HG02759 (cell line): ENCODE measurements at regions not wholly inside any gene's neighbourhood (a gene's known extent, or its start where the extent isn't known, plus 50 kb on each side); places are given as distances from the start of the nearest gene placed in this dataset.
"Not testable (repeated sequence)": the region's sequence is repeated elsewhere in the genome, so short reads cannot be mapped to it uniquely, and the experiment has no call there.

Source experiments
- ATAC-seq: cut with Tn5 transposase; IDR thresholded peaks from one replicate; pipeline ENCODE4 v1.9.1; 2021; ENCODE audit warnings: mild to moderate bottlenecking, moderate library complexity; ENCODE audit not compliant: unreplicated experiment

DNA sequence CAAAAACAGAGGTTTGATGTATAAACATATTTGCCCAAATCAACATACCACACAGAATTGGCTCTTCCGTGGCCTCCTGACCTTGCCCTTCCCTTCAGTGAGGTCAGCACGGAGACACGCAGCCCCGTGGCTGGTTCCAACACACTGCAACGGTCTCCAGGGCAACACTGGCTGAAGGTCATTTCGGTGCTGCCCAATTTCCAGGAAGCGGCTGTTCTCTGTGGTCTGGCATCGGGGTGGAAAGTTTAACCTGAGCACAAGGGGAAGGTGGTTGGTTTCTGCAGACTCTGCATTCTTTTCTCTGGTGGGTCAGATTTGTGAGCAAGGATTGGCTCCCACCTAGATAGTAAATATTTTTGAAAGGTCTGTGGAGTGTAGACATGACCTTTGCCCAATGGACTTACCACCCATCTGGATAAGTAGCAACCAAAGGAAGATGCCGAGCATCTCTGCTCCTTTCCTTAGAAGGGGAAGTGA, 177.6 kb upstream of the PHACTR1 start:
- no peak for ATAC-seq

DNA sequence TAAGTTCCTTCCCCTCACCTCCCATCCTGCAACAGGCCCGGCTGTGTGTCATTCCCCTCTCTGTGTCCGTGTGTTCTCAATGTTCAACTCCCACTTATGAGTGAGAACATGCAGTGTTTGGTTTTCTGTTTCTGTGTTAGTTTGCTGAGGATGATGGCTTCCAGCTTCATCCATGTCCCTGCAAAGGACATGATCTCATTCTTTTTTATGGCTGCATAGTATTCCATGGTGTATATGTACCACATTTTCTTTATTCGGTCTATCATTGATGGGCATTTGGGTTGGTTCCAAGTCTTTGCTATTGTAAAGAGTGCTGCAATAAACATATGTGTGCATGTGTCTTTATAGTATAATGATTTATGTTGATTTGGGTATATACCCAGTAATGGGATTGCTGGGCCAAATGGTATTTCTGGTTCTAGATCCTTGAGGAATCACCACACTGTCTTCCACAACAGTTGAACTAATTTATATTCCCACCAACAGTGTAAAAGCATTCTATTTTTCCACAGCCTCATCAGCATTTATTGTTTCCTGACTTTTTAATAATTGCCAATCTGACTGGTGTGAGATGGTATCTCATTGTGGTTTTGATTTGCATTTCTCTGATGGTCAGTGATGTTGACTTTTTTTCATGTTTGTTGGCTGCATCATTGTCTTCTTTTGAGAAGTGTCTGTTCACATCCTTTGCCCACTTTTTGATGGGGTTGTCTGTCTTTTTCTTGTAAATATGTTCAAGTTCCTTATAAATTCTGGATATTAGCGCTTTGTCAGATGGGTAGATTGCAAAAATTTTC, 174.1 kb upstream of the PHACTR1 start:
- not testable (repeated sequence) for ATAC-seq

DNA sequence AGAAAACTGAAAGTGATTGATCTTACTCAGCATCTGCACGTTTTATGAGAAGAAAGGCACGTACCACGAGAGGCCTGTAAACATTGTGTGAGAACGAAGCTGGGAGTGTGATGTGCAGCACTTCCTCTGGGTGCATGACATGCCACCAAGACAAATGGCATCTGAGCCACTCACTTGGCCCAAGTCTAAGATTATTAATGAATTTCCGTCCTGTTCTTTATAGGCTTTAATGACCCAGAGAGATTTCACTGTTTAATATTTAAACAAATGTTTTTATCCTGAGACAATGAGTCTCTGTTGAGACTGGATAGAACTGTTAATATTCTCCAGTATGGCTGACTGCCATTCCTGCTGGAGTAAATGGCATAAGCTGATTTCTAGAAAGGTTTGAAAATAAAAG, 172.6 kb upstream of the PHACTR1 start:
- ATAC-seq: no peak

DNA sequence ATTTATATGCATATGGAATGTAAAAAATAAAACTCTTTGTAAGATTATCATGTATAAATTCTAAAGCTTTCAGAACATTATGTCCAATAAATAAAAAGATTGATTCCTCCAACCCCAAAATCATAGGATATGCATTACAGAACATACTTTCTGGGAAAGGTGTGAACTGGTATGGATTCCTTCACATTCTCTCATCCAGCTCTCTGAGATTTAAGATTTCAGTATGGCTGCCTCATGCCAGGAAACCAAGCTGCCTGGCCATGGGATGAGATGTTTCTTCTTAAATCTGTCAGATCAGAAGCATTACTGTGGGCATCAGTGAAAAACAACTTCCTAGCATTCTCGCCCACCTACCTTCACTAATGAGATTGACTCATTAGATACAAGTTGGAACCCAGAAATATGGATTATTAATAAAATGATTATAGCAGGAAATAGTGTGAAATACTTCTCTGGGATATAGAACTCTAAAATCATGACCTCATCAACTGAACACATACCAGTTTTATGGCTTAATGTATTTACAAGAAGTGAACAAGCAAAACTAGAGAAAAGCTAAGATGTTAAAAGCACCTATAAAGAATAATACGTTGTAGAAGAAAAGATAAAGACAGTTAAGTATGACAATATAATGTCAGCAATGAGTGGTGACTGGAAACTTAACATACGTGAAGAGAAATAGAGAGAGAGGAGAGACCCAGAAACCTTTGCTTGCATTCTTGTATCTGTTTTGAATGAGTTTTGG, 171.6 kb upstream of the PHACTR1 start:
- ATAC-seq: no peak

DNA sequence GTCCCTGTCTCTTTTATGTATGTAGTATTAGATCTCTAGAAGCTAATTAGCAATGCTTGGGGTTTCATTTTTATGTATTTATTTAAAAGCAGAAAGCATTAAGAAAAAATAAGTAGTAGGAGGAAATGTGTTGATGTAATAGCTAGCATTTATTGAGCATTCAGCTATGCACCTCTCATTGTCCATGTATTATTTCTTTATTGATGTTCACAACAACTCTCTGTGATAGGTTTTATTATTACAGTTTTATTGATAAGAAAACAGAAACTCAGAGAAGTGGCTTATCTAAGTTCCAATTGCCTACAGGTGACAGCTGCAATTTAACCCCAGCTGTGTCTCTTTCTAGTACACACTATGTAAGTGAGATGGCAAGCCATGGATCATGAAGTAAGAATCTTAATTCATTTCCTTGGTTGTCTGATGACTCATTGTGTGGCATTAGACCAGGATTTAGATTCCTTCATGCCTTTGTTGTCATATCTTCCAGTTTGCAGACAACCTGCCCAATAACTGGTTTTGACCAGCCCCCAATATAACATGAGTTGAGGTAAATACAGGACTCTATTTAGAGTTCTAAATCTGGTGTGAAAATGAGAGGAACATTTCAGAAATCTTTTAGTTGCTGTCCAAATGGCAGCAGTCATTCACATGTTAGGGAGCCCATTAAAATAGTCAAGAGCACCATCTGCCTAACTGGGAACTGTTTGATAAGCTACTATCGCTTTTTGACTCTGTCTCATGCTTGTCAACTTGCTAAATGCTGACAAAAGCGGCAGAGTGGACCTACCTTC, 170.8 kb upstream of the PHACTR1 start:
- ATAC-seq: no peak

DNA sequence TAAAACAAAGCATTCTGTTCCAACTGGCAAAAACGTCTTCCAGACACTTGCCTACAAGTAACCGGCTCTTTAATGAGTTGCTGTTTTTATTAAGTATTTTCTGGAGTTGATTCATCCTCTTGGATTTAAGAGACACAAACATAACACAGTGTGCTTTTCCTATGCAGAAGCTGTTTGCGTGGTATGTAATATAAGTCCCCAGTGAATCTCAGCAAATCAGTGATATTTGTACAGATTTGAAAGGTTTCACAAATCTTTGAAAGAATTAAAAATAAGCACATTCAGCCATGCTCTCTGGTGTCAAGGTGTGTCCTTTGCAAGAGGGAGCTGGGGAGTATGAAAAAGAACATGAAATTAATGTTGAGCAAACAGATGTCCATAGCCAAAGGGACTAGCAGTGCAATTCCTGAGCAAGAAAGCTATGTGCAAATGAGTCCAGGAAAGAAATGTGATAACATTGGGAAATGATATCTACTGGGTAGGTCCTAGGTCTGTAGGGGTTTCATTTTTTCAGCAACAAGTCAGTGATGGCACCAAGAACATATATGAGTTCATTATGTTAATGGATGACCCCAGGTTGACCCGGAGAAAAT, 170.1 kb upstream of the PHACTR1 start:
- ATAC-seq: no peak

DNA sequence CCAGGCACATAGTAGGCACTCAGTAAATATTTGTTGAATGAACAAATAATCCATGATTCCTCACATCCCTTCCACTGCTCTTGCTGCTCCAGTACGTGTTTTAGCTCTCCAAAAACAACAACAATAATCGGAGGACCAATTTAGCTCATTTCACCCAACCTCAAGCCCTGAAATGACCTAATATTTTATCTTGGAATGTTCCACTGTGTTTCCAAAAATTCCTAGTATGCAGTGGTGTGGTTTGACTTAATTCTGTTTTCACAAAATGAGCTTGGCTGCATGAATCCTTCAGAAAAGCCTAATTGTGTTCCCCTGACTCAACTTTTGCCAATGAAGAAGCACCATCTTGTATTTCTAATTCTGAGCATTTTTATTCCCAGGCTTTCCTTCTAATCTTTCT, 168.0 kb upstream of the PHACTR1 start:
- ATAC-seq: no peak

DNA sequence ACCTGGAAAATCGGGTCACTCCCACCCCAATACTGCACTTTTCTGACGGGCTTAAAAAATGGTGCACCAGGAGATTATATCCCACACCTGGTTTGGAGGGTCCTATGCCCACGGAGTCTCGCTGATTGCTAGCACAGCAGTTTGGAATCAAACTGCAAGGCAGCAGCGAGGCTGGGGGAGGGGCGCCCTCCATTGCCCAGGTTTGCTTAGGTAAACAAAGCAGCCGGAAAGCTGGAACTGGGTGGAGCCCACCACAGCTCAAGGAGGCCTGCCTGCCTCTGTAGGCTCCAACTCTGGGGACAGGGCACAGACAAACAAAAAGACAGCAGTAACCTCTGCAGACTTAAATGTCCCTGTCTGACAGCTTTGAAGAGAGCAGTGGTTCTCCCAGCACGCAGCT, 167.1 kb upstream of the PHACTR1 start:
- not testable (repeated sequence) for ATAC-seq

DNA sequence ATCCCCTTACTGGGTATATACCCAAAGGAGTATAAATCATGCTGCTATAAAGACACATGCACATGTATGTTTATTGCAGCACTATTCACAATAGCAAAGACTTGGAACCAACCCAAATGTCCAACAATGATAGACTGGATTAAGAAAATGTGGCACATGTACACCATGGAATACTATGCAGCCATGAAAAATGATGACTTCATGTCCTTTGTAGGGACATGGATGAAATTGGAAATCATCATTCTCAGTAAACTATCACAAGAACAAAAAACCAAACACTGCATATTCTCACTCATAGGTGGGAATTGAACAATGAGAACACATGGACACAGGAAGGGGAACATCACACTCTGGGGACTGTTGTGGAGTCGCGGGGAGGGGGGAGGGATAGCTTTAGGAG, 161.7 kb upstream of the PHACTR1 start:
- not testable (repeated sequence) for ATAC-seq

DNA sequence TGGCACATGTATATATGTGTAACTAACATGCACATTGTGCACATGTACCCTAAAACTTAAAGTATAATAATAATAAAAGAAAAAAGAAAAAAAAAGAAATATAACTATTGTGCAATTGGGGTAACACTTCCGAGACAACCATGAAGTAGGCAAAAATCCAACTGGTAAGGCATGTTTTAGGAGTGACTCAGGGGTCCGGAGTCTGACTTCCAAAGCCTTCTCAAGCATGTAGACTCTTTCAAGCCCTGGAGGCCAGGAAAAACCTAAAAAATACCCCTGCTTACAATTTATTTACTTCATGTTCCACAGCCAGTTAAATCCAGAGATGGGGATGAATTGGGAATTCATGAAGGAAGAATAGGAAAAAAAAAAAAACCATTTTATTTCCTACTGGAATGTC, 161.3 kb upstream of the PHACTR1 start:
- ATAC-seq: no peak

DNA sequence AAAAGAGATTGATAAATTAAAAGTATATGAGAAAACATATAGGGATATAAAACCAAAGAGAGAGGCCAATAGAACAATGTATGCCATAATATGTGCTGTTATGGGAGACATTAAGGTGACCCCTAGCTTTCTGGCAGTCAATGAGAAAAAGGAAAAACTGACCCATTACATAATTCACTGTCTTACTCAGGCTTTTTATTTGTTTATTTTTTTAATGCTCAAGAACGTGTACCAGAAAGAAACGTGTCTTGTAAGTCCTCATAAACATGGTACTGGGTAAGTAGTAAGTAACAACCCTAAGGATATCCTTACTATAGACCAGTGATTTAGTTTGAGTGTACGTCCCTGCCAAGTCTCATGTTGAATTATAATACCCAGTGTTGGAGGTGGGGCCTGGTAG, 160.8 kb upstream of the PHACTR1 start:
- ATAC-seq: no peak

DNA sequence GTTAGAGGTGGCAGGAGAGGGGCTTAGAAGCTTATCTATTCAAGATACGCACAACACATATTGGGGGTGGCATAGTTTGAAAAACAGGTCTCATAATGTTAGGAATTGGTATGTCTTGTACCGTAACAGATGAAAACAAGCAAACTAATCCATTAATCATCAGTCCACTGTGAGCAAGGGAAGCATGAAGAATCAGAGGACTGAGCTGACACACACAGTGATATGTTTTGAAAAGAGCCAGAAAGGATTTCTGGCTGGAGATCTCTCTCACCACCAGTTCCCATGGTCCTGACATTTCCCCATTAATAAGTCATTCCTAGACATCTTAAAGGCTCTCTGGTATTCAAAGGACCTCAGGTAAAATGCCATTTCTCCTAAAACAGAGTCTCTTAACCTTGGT, 158.8 kb upstream of the PHACTR1 start:
- ATAC-seq: no peak

DNA sequence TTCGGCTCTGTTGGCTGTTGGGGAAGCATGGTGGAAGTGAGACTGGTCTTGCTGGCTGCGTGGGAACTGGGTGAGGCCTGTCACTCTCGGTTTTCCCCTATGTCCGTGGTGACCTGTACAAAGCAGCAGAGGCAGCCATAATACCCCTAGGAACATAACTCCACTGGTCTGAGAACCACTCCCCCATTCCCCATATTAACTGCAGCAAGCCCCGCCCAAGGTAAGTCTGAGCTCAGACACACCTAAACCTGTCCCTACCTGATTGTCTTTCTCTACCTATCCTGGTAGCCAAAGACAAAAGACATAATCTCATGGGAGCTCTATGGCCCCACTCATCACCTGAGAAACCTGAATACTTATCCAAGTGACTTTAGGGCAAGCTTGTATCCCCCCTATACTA, 156.3 kb upstream of the PHACTR1 start:
- ATAC-seq: no peak

DNA sequence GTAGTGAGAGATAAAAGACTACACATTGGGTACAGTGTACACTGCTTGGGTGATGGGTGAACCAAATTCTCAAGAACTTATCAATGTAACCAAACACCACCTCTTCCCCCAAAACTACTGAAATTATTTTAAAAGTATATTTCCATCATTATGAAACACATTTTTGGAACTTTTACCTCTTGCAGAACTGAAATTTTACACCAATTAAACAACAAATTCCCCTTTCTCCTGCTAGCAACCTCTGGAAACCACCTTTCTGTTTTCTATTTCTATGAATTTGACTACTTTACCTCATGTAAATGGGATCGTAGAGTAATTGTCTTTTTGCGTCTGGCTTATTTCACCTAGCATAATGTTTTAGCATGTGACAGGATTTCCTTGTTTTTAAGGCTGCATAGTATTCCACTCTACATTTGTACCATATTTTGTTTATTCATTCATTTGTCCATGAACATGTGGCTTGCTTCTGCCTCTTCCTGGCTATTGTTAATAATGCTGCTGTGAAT, 149.9 kb upstream of the PHACTR1 start:
- ATAC-seq: no peak

DNA sequence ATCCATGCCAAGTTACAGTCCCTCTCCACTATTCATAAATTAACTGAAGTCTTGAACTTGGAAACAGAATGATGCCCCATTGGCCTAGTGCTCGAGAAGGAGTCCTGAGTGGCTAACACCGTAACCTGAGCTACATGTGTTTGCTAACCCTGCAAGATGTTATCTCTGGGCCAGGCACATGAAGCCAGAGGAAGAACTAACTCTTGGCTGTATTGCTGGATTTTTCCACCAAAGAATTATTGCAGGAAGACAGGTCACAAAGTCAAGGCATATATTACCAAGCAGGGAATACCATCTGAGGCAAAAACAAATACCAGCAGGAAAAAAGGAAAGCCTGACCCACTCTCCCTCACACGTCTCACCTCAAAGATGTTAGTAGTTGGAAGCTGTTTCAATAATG, 148.9 kb upstream of the PHACTR1 start:
- no peak for ATAC-seq

DNA sequence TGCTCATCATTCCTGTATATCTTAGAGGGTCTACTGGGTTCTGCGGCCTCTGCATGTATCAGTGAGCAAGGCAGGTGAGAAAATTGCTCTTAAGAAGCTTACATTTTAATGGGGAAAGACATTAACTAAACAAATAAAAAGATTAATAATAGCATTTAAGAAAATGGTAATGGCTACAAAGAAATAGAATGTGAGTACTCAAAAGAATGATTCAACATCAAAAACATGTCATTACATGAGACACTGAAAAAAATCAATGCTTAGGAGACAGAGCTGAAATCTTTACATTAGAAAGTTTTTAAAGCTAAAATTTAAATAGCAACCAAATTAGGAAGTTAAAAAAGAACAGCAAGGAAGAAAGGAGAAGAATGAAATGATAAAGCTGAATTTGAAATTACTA, 146.9 kb upstream of the PHACTR1 start:
- no peak for ATAC-seq

DNA sequence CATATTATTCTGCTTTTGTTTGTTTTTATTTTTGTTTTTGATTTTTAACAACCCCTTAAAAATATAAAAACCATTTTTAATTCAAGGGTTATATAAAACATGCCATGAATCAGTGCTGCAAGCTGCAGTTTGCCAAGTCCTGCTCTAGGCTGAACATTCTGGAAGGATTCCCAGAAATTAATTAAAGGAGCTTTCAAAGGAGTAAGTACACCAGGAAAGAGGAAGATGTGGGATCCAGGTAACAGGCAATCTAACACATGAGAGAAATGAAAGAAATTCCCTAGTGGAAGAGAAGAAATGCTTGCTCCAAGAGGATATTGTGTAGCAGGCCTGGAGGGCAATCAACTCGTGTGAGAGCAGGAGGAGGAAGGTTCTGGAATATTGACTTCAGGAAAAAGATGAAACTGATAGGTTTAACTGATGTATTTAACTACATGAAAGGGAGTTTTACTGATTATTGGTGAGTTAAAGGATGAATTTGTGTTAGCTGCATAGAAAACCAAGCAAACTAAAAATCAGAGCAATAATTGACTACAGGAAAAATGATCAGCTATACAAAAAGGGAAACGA, 146.0 kb upstream of the PHACTR1 start:
- no peak for ATAC-seq

DNA sequence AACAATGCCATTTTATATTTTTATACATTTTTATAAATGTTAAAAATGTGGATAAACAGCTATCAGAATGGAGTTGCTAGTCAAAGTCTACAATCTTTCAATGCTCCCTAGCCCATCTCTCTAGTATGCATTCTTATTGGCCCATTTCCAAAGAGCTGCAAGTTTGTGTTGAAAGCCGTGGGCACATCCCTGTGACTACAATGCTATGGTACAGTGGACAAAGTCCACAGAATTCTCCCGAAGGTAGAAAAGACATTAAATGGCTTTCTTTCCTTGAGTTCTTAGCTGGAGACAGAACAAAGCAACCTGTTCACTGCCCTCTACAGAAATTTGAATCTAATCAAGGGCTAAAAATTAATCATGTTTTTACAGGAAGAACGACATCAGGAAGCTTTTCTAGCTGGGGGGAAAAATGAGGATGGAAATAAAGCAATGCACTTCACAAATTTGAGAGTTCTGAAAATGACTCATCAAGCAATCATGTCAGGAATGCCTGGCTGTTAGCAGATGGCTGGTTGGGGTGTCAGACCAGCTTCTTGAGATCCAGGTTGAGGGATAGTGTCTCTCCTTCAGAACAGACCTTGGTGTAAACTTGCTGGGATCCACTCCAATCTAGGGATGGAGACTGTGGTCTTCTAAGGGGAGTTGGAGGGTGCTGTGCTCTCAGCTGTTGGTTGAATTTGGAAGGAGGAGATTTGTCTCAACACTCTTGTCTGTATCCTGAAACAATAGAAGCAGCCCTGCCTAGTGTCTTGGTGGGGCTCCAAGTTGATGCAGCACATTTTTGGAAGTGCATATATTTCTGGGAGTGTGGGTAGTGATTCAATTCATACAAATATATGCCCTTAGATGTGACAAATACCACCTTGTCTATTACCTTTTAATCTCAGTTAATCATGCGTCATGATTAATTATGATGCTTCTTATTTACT, 143.4 kb upstream of the PHACTR1 start:
- no peak for ATAC-seq

DNA sequence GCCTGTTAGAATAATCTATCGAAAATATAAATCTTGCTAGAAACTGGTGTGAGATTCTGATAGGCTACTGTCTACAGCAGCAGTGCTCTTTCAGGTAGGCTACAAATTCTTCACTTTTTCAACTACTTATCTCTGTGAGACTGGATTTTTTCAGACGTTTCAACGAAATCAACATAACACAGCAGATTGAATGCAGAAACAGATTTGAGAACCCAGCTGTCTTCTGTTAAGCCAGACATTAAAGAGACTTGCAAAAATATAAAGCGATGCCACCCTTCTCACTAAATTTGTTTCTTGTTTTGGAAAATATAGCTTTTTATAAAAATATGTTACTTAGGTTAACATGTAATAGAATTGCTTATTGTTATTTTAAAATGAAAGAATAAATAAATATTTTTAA, 140.6 kb upstream of the PHACTR1 start:
- ATAC-seq: no peak

DNA sequence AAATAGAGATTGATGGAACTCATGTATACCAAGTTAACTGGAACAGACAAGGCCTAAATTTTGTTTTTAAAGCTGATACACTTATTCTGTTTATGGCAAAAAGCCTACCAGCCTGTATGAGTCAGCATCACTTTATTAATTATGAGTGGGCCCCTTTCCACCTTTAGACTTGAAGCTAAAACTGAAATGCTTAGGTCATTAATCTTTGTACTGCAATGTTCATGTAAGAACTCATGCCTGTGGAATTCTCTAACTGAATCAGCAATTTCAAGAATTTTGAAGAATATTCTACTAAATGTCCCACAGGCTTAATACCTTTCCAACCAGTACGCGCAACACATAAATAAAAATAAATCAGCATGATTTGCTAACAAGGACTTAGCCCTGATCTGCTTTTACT, 140.2 kb upstream of the PHACTR1 start:
- no peak for ATAC-seq
